ENCODE measurements at regions not wholly inside any gene's neighbourhood (a gene's known extent, or its start where the extent isn't known, plus 50 kb on each side); places are given as distances from the start of the nearest gene placed in this dataset.

GRCh38 chr4:12562476-12563140, 921.5 kb downstream of the RAB28 start:
- H3K36me3 Mint-ChIP-seq (ENCODE audit: low read depth), result no peaks in the 10 kb centered on the region
- no peak overlapping the region for H3K4me3 Mint-ChIP-seq
- no peaks in the 10 kb centered on the region for H3K27me3 Mint-ChIP-seq (ENCODE audit: insufficient read depth)
- H3K27ac Mint-ChIP-seq, result no peak overlapping the region
- no peaks in the 10 kb centered on the region for H3K4me1 Mint-ChIP-seq (ENCODE audit: low read depth)
- no peak for DNase-seq
- H3K9me3 Mint-ChIP-seq, result peaks cover 49% of the 10 kb centered on the region
- no peak for TF ChIP-seq CTCF (IDR thresholded peaks at IDR 0.05)

- no peak for TF ChIP-seq CTCF (IDR thresholded peaks at IDR 0.05)
- Mint-ChIP-seq H3K27me3 (ENCODE audit: insufficient read depth) (no peaks in the 10 kb centered on the region), H3K9me3 (peaks cover 49% of the 10 kb centered on the region), H3K27ac (no peak overlapping the region), H3K4me3 (no peak overlapping the region), H3K4me1 (ENCODE audit: low read depth) (no peaks in the 10 kb centered on the region), H3K36me3 (ENCODE audit: low read depth) (no peaks in the 10 kb centered on the region)
- no peak for DNase-seq
Observed at GRCh38 chr4:12562021-12562420, 922.1 kb downstream of the RAB28 start.

- TF ChIP-seq CTCF (IDR thresholded peaks at IDR 0.05), result no peak
- no peaks in the 10 kb centered on the region for H3K27me3 Mint-ChIP-seq (ENCODE audit: insufficient read depth)
- H3K27ac Mint-ChIP-seq, result no peak overlapping the region
- no peak for DNase-seq
- H3K4me3 Mint-ChIP-seq, result no peak overlapping the region
- H3K36me3 Mint-ChIP-seq (ENCODE audit: low read depth), result no peaks in the 10 kb centered on the region
- peaks cover 34% of the 10 kb centered on the region for H3K9me3 Mint-ChIP-seq
- no peaks in the 10 kb centered on the region for H3K4me1 Mint-ChIP-seq (ENCODE audit: low read depth)
Observed at GRCh38 chr4:12555011-12555410, 929.1 kb downstream of the RAB28 start.

GRCh38 chr4:12548678-12549077, 935.5 kb downstream of the RAB28 start:
- no peak for DNase-seq
- Mint-ChIP-seq H3K27me3 (ENCODE audit: insufficient read depth) (no peaks in the 10 kb centered on the region), H3K27ac (no peak overlapping the region), H3K4me1 (ENCODE audit: low read depth) (no peaks in the 10 kb centered on the region), H3K36me3 (ENCODE audit: low read depth) (no peaks in the 10 kb centered on the region), H3K4me3 (no peak overlapping the region), H3K9me3 (peaks cover 42% of the 10 kb centered on the region)
- no peak for TF ChIP-seq CTCF (IDR thresholded peaks at IDR 0.05)

GRCh38 chr4:12545812-12546211, 938.3 kb downstream of the RAB28 start:
- Mint-ChIP-seq H3K36me3 (ENCODE audit: low read depth) (no peaks in the 10 kb centered on the region), H3K4me1 (ENCODE audit: low read depth) (no peaks in the 10 kb centered on the region), H3K27me3 (ENCODE audit: insufficient read depth) (no peaks in the 10 kb centered on the region), H3K4me3 (no peak overlapping the region), H3K27ac (no peak overlapping the region), H3K9me3 (peaks cover 37% of the 10 kb centered on the region)
- TF ChIP-seq CTCF (IDR thresholded peaks at IDR 0.05), result no peak
- no peak for DNase-seq

- no peaks in the 10 kb centered on the region for H3K4me1 Mint-ChIP-seq (ENCODE audit: low read depth)
- peaks cover 34% of the 10 kb centered on the region for H3K9me3 Mint-ChIP-seq
- no peaks in the 10 kb centered on the region for H3K36me3 Mint-ChIP-seq (ENCODE audit: low read depth)
- no peak for DNase-seq
- H3K27me3 Mint-ChIP-seq (ENCODE audit: insufficient read depth), result no peaks in the 10 kb centered on the region
- no peak overlapping the region for H3K4me3 Mint-ChIP-seq
- TF ChIP-seq CTCF (IDR thresholded peaks at IDR 0.05), result no peak
- no peak overlapping the region for H3K27ac Mint-ChIP-seq
Observed at GRCh38 chr4:12538162-12538561, 946.0 kb downstream of the RAB28 start.
